Transverse colon (tissue), 3 donors: ENCODE measurements at regions not wholly inside any gene's neighbourhood (a gene's known extent, or its start where the extent isn't known, plus 50 kb on each side); places are given as distances from the start of the nearest gene placed in this dataset.

Experiments used
- CTCF ChIP-seq, 5 experiments: fragments of 200-600 bp in 3 of 5; fragments of 450-650 bp in 2 of 5; sonication (generic) in 3 of 5; IDR thresholded peaks; 1 replicate in 2 of 5; 2 replicates in 3 of 5; pipeline ENCODE4 v1.5.1; 2016 to 2017; ENCODE audit warnings: antibody characterized with exemption in 5 of 5, inconsistent platforms in 3 of 5, mild to moderate bottlenecking in 2 of 5, moderate library complexity in 1 of 5
- POLR2A ChIP-seq: fragments of 450-650 bp; IDR thresholded peaks from one replicate; pipeline ENCODE4 v1.6.1; 2016; ENCODE audit warnings: antibody characterized with exemption, mild to moderate bottlenecking, moderate library complexity

DNA sequence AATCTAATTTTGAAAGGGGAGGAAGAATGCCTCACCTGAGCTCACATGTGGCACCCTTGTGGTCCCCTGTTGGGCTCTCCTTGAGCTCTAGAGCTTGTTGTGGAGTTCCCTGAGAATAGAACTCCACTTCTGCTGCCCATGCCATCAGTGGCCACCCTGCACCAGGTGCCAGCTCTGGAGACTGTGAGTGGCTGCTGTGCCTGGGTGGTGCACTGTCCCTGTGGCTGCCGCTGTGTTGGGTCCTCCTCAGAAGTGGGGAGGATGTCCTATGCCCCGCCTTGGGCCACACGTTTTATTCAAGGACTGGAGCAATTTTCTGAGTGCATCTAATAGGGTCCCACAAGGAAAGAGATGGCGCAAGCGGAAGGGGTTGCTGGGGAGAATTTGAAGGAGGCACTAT, 67.9 kb upstream of the MAP3K7 start:
- TF ChIP-seq CTCF (IDR thresholded peaks at IDR 0.05) (no peak), POLR2A (no peak)
